Activated CD4-positive, alpha-beta T cell treated with anti-CD3 and anti-CD28 coated beads for 36 hours (primary cell): ENCODE measurements at regions not wholly inside any gene's neighbourhood (a gene's known extent, or its start where the extent isn't known, plus 50 kb on each side); places are given as distances from the start of the nearest gene placed in this dataset.
A peak's percentile ranks its signal among the peaks of the same experiment; 100 is the strongest.

Source experiments
- ATAC-seq: fragments of 200-7000 bp; cut with Tn5 transposase; one replicate; pipeline ENCODE4 v1.10.0; 2021; ENCODE audit warnings: mild to moderate bottlenecking, moderate library complexity
- CTCF ChIA-PET: fragments of 350-600 bp; sonication (Branson Sonifier 250); formaldehyde crosslinking; loops from one replicate; lab custom pipeline; 2021; ENCODE audit warnings: antibody characterized with exemption; lab: Charles Lee
- POLR2A ChIA-PET: fragments of 350-600 bp; sonication (Branson Sonifier 250); formaldehyde crosslinking; loops from one replicate; lab custom pipeline; 2021; ENCODE audit warnings: antibody characterized with exemption, inconsistent platforms; lab: Charles Lee
- DNase-seq: peaks from one replicate; pipeline ENCODE4 v3.0.0-alpha.2; 2020
- H3K27ac Mint-ChIP-seq: one replicate; pipeline ENCODE4 v1.8.0; 2021; ENCODE audit warnings: mixed read lengths
- H3K27me3 Mint-ChIP-seq: one replicate; pipeline ENCODE4 v1.8.0; 2021; ENCODE audit warnings: mixed read lengths
- H3K36me3 Mint-ChIP-seq: one replicate; pipeline ENCODE4 v1.8.0; 2021; ENCODE audit warnings: low read depth, mixed read lengths
- H3K4me1 Mint-ChIP-seq: one replicate; pipeline ENCODE4 v1.8.0; 2021; ENCODE audit warnings: mixed read lengths
- H3K4me3 Mint-ChIP-seq: one replicate; pipeline ENCODE4 v1.8.0; 2021; ENCODE audit warnings: mild to moderate bottlenecking, moderate library complexity, mixed read lengths
- H3K9me3 Mint-ChIP-seq: one replicate; pipeline ENCODE4 v1.8.0; 2021; ENCODE audit warnings: low read depth, mixed read lengths
- intact Hi-C, 2 experiments: fragments of 100-400 bp; cut with DNase I in 1 of 2; cut with micrococcal nuclease in 1 of 2; formaldehyde crosslinking; loops; one replicate each; pipeline versions ENCODE4 v1.14.2 to v1.15.1; 2022 to 2024; cut with DNase I, micrococcal nuclease

DNA sequence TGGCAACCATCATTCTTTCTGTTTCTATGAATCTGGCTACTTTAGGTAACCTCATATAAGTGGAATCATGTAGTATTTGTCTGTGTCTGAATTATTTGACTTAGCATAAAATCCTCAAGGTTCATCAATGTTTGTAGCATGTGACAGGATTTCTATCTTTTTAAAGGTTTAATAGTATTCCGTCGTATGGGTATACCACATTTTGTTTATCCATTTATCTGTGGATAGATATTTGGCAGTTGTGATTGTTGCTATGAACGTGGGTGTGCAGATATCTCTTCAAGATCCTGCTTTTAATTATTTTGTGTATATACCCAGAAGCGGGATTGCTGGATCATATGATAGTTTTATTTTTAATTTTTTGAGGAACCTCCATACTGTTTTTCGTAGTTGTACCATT lies 421.7 kb downstream of the PCNX1 start:
- H3K9me3 Mint-ChIP-seq, result no peaks in the 10 kb centered on the region
- no peak for ATAC-seq
- ChIA-PET POLR2A (no interaction called here), CTCF (no interaction called here)
- H3K27me3 Mint-ChIP-seq, result no peaks in the 10 kb centered on the region
- peaks cover 24% of the 10 kb centered on the region for H3K36me3 Mint-ChIP-seq
- no peak overlapping the region for H3K4me3 Mint-ChIP-seq
- no peak for DNase-seq
- intact Hi-C loops, result loop anchor here in 1 of 2 experiments (10.0 kb wide), 1 partner anchor 674 kb away; no protein-coding TSS in a partner anchor
- peaks cover 82% of the 10 kb centered on the region for H3K4me1 Mint-ChIP-seq
- H3K27ac Mint-ChIP-seq, result no peak overlapping the region

DNA sequence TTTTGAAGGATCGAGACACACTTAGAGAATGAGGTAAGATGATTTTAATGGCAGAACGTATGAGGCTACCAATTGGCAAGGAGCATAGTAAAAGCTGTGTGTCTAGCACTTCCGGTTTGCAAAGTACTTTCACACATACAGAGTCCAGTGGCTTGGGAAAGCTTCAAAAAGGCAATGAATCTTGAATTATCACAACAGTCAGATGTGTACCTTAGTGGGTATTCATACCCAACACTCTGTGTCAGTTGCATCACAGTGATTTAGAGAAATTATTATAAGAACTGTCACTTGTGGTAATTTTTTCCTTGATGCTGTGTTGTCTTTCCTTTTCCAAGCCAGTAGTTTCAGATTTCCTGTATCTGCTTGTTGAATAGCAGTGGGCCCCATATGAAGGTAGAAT lies 424.1 kb downstream of the PCNX1 start:
- H3K36me3 Mint-ChIP-seq, result peaks cover 29% of the 10 kb centered on the region
- CTCF ChIA-PET, result no interaction called here
- ATAC-seq (peak; percentile 17), DNase-seq (no peak)
- H3K4me3 Mint-ChIP-seq, result no peak overlapping the region
- H3K4me1 Mint-ChIP-seq, result peaks cover 70% of the 10 kb centered on the region
- intact Hi-C loops, result loop anchor here in 1 of 2 experiments (5.0 kb wide), 2 partner anchors 444 to 1596 kb away; partner anchors contain the start of gene DCAF4
- H3K9me3 Mint-ChIP-seq, result no peaks in the 10 kb centered on the region
- POLR2A ChIA-PET, result interaction anchor here (1.1 kb wide), 1 partner anchor 10 kb away, joined by 4 read pairs; no protein-coding TSS in a partner anchor
- H3K27ac Mint-ChIP-seq, result peak overlapping the region; percentile 69
- H3K27me3 Mint-ChIP-seq, result no peaks in the 10 kb centered on the region

DNA sequence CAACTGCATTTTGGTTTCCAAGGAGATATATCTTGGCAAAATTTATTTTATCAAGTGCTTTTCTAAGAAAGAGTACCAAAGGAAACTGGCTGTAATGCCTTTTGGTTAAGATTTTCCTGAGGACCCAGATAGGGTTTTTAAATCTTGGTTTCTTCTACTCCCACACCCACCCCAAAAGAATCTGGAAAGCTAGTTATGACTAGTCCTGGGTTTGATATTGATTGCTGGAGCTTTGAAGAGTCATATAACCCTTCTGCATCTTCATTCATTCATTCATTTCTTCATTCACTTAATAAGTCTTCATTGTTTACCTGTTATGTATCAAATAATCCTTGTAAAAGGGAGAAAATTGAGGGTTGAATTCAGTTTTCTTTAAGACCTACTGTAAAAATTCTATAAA lies 425.2 kb downstream of the PCNX1 start:
- H3K27me3 Mint-ChIP-seq, result no peaks in the 10 kb centered on the region
- H3K36me3 Mint-ChIP-seq, result peaks cover 37% of the 10 kb centered on the region
- H3K27ac Mint-ChIP-seq, result no peak overlapping the region
- H3K9me3 Mint-ChIP-seq, result peaks cover 7% of the 10 kb centered on the region
- POLR2A ChIA-PET, result interaction anchor here (3.3 kb wide), 1 partner anchor 11 kb away, joined by 17 read pairs; no protein-coding TSS in a partner anchor
- CTCF ChIA-PET, result interaction anchor here (0.7 to 1.5 kb wide), 3 partner anchors 8 to 263 kb away, joined by 3 to 5 read pairs (median 3); no protein-coding TSS in a partner anchor
- ATAC-seq (no peak), DNase-seq (no peak)
- intact Hi-C loops, result loop anchor here (2.0 to 5.0 kb wide), 4 partner anchors 30 to 1595 kb away; partner anchors contain the start of gene DCAF4 (in 1 of the 2)
- H3K4me3 Mint-ChIP-seq, result no peak overlapping the region
- peaks cover 67% of the 10 kb centered on the region for H3K4me1 Mint-ChIP-seq

DNA sequence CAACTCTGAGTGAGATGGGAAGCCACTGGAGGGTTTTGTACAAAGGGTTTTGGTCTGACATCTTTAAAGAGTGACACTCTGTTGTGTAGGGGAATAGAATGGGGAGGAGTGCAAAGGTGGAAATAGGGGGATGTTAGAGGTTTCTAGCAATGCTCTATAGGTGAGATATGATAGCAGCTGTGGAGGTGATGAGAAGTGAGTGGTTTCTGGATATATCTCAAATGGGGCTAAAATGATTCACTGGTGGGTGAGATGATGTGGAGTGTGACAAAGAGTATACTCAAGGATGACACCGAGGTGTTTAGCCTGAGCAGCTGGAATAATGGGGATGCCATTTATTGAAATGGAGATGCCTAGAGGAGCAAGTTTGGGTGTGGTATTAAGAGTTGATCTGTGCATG lies 426.4 kb downstream of the PCNX1 start:
- intact Hi-C loops, result loop anchor here (1.0 to 5.0 kb wide), 10 partner anchors 13 to 1594 kb away; partner anchors contain the start of genes DCAF4 (in 1 of the 2) and SIPA1L1 (in 1 of the 2)
- H3K4me3 Mint-ChIP-seq, result no peak overlapping the region
- H3K27ac Mint-ChIP-seq, result peak overlapping the region; percentile 74
- ATAC-seq, result peak; percentile 92
- ChIA-PET CTCF (interaction anchor here (0.8 to 1.5 kb wide), 2 partner anchors 10 to 29 kb away, joined by 4 to 5 read pairs; no protein-coding TSS in a partner anchor), POLR2A (interaction anchor here (0.5 to 3.3 kb wide), 4 partner anchors 12 to 221 kb away, joined by 4 to 17 read pairs (median 6); no protein-coding TSS in a partner anchor)
- peaks cover 7% of the 10 kb centered on the region for H3K9me3 Mint-ChIP-seq
- DNase-seq, result peak; percentile 34
- H3K4me1 Mint-ChIP-seq, result peaks cover 55% of the 10 kb centered on the region
- H3K36me3 Mint-ChIP-seq, result peaks cover 40% of the 10 kb centered on the region
- no peaks in the 10 kb centered on the region for H3K27me3 Mint-ChIP-seq

DNA sequence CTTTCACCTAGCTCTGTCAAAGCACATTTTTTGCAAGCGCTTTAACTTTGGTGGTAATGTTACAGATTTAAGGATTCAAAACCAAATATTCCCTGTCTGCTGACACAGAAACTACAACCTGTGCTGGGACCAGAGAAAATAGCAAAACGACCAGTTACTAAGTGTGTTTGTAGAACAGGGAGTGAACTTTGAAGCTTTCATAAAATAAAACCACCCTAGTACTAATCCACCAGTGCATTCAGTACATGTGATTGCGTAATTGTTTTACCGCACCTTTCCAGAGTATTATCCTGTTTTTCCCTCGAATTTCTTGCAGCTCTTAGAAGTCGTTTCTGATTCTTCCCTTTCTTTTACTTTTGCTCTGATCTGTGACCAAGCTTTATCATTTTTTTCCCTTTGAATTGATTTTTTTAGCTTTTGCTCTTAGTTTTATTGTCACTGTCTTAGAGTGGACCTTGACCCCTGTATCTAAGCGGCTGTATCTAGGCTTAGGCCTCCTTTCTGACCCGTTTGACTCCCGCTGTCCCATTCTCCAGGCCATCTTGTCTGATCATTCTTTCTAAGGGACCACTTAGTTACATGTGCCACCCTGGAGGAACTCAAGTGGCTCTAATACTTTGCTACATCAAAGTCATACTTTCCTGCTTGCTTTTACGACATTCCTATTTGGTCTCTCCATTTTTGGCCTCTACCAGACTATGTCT lies 429.4 kb downstream of the PCNX1 start:
- ChIA-PET CTCF (interaction anchor here (0.6 to 1.0 kb wide), 5 partner anchors 9 to 1655 kb away, joined by 3 read pairs; no protein-coding TSS in a partner anchor), POLR2A (interaction anchor here (1.1 kb wide), 1 partner anchor 135 kb away, joined by 3 read pairs; no protein-coding TSS in a partner anchor)
- DNase-seq (no peak), ATAC-seq (no peak)
- peaks cover 7% of the 10 kb centered on the region for H3K9me3 Mint-ChIP-seq
- H3K4me3 Mint-ChIP-seq, result no peak overlapping the region
- H3K36me3 Mint-ChIP-seq, result peaks cover 36% of the 10 kb centered on the region
- intact Hi-C loops, result no loop called here
- H3K27me3 Mint-ChIP-seq, result no peaks in the 10 kb centered on the region
- H3K27ac Mint-ChIP-seq, result no peak overlapping the region
- H3K4me1 Mint-ChIP-seq, result peaks cover 32% of the 10 kb centered on the region

DNA sequence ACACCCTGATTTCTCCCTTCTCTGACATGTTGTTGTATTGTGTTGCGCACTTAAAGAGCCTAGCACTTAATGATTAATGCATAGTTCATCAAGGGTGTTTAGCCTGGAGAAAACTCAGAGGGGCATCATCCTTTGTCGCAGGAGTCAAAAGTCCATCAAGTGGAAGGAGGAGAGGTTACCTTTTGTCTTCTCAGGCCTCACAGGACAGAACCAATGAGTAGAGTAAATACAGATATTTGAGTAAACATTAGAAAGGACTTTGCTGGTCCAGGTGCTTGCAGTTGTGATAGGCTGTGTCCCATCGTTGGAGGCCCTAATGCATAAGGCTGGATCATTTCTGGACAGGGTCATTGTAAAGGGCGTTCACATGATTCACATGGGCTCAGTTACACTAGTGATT lies 430.9 kb downstream of the PCNX1 start:
- DNase-seq, result no peak
- H3K9me3 Mint-ChIP-seq, result peaks cover 7% of the 10 kb centered on the region

DNA sequence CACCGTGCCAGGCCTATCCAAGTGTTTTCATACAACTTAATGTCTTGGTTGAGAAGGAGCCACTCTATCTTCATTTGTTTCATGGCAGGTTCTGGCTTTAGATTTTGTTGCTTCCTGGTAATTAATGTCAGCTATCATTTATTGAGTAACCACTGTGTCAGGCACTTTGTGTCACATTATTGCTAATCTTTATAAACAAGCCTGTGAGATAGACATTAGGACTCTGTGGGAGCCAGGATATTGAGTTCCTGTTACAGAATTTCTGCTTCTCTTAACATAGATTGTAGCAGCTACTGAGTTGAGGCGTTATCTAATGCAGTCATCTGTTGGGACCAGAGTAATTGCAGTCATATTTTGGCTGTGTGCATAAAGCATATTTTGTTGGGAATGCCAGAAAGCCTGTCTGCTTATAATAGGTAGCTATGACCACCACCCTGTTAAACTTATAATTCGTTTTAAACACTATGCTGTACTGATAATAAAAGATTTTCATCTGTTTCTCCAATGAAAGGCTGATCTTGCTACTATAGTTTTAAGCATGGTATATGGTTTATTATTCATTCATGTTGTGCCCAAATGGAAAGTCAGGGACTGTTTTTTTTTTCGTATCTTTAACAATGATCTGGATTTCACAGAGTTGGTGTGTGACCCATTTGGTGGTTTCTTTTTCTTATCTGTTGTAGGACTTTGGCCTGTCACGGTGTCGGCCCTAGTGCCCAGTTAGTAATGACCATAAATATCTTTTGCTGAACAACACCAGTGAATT lies 432.6 kb downstream of the PCNX1 start:
- DNase-seq, result no peak
- H3K27ac Mint-ChIP-seq, result no peak overlapping the region
- no peak overlapping the region for H3K4me3 Mint-ChIP-seq
- no peaks in the 10 kb centered on the region for H3K27me3 Mint-ChIP-seq
- peaks cover 7% of the 10 kb centered on the region for H3K9me3 Mint-ChIP-seq
- peaks cover 5% of the 10 kb centered on the region for H3K4me1 Mint-ChIP-seq
- no peak for ATAC-seq
- POLR2A ChIA-PET, result no interaction called here
- CTCF ChIA-PET, result no interaction called here
- H3K36me3 Mint-ChIP-seq, result peaks cover 27% of the 10 kb centered on the region
- intact Hi-C loops, result no loop called here

More for the DNA sequence above, 430.9 kb downstream of the PCNX1 start:
- Mint-ChIP-seq H3K36me3 (peaks cover 37% of the 10 kb centered on the region), H3K27me3 (no peaks in the 10 kb centered on the region), H3K4me1 (peaks cover 20% of the 10 kb centered on the region), H3K4me3 (no peak overlapping the region), H3K27ac (no peak overlapping the region)
- CTCF ChIA-PET, result no interaction called here
- ATAC-seq, result no peak
- POLR2A ChIA-PET, result no interaction called here
- intact Hi-C loops, result no loop called here

DNA sequence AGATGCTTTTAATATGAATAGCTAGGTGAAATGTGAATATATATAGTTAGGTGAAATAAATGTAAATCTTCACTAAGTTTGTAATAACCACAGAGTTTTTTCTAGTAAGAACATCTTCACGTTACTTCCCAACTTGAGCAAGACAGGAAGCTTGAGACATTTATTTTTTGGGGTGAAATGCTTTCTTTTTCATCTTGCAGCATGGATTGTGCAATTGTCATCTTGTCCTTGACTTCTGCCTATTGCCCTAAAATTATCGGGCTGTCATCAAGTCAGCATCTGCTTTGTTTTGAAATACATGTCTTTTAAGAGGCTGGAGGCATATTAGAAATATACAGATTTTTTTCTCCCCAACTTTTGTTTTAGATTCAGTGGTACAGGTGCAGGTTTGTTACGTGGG lies 433.9 kb downstream of the PCNX1 start:
- ChIA-PET CTCF (no interaction called here), POLR2A (no interaction called here)
- H3K9me3 Mint-ChIP-seq, result peaks cover 7% of the 10 kb centered on the region
- no peak overlapping the region for H3K27ac Mint-ChIP-seq
- intact Hi-C loops, result no loop called here
- ATAC-seq (no peak), DNase-seq (no peak)
- H3K4me3 Mint-ChIP-seq, result no peak overlapping the region
- H3K4me1 Mint-ChIP-seq, result no peaks in the 10 kb centered on the region
- H3K36me3 Mint-ChIP-seq, result peaks cover 21% of the 10 kb centered on the region
- no peaks in the 10 kb centered on the region for H3K27me3 Mint-ChIP-seq

DNA sequence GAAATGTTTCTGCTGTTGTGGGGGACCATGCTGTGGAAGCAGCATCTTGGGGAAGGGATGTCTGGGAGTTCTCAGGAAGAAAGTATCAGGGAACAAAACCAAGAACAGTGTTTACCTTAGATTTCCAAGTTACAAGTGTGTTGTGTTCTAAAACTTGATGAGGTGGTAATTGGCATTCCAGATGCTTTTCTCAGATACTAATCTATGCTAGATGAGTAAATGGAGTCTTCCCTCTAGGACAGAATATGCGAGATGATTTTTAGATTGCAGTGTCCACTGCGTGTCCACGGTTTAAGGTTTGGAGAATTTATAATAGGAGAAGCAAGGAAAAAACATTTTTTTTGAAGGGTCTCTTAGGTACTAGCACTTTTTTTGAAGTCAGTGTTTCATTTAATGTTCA lies 436.5 kb downstream of the PCNX1 start:
- Mint-ChIP-seq H3K9me3 (no peaks in the 10 kb centered on the region), H3K27ac (no peak overlapping the region), H3K36me3 (peaks cover 13% of the 10 kb centered on the region), H3K4me3 (no peak overlapping the region), H3K27me3 (no peaks in the 10 kb centered on the region), H3K4me1 (peaks cover 3% of the 10 kb centered on the region)
- ChIA-PET POLR2A (no interaction called here), CTCF (no interaction called here)
- intact Hi-C loops, result no loop called here
- ATAC-seq (no peak), DNase-seq (no peak)

DNA sequence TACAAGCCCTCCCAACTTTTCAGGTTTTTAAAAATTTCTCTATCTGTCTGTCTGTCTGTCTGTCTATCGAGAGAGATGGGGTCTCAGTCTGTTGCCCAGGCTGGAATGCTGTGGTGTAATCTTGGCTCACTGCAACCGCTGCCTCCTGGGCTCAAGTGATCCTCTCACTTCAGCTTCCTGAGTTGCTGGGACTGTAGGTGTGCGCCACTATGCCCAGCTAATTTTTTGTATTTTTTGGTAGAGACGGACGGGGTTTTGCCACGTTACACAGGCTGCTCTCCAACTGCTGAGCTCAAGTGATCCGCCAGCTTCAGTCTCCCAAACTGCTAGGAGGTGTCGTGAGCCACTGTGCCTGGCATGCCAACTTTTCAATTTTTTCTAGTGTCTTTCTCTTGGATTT lies 437.2 kb downstream of the PCNX1 start:
- Mint-ChIP-seq H3K4me3 (no peak overlapping the region), H3K36me3 (peaks cover 15% of the 10 kb centered on the region), H3K27me3 (no peaks in the 10 kb centered on the region), H3K27ac (no peak overlapping the region), H3K4me1 (peaks cover 11% of the 10 kb centered on the region), H3K9me3 (no peaks in the 10 kb centered on the region)
- ChIA-PET POLR2A (no interaction called here), CTCF (interaction anchor here (0.6 kb wide), 1 partner anchor 428 kb away, joined by 4 read pairs; no protein-coding TSS in a partner anchor)
- DNase-seq (no peak), ATAC-seq (no peak)
- intact Hi-C loops, result no loop called here

DNA sequence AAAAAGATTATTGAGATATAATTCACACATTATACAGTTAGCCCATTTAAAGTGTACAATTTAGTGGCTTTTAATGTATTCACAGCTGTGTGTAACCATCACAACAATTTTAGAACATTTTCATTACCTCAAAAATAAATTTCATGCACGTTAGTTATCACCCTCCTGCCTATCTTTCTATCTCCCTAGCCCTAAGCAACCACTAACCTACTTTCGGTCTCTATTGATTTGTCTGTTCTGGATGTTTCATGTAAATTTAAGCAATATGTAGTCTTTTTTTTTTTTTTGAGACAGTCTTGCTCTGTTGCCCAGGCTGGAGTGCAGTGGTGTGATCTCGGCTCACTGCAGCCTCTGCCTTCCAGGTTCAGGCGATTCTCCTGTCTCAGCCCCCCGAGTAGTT lies 439.4 kb downstream of the PCNX1 start:
- CTCF ChIA-PET, result no interaction called here
- H3K27me3 Mint-ChIP-seq, result no peaks in the 10 kb centered on the region

More for the DNA sequence above, 439.4 kb downstream of the PCNX1 start:
- intact Hi-C loops, result no loop called here
- DNase-seq (no peak), ATAC-seq (no peak)
- POLR2A ChIA-PET, result no interaction called here
- no peak overlapping the region for H3K4me3 Mint-ChIP-seq
- peaks cover 12% of the 10 kb centered on the region for H3K36me3 Mint-ChIP-seq
- H3K27ac Mint-ChIP-seq, result no peak overlapping the region
- peaks cover 26% of the 10 kb centered on the region for H3K4me1 Mint-ChIP-seq
- H3K9me3 Mint-ChIP-seq, result no peaks in the 10 kb centered on the region
